ENCODE measurements at regions not wholly inside any gene's neighbourhood (a gene's known extent, or its start where the extent isn't known, plus 50 kb on each side); places are given as distances from the start of the nearest gene placed in this dataset.

GRCh38 chr6:100105919-100106529 lies 112.0 kb upstream of the MCHR2 start:
- no peak overlapping the region for H3K4me3 ChIP-seq (ENCODE audit: low read length)
- no peak for TF ChIP-seq ZNF274 (IDR thresholded peaks at IDR 0.05; ENCODE audit: low read depth, low read length)

- H3K4me3 ChIP-seq (ENCODE audit: low read length): no peak overlapping the region
- no peak for TF ChIP-seq ZNF274 (IDR thresholded peaks at IDR 0.05; ENCODE audit: low read depth, low read length)
Observed at GRCh38 chr6:100105138-100105537, 111.1 kb upstream of the MCHR2 start.

- H3K4me3 ChIP-seq (ENCODE audit: low read length): no peak overlapping the region
- no peak for TF ChIP-seq ZNF274 (IDR thresholded peaks at IDR 0.05; ENCODE audit: low read depth, low read length)
Observed at GRCh38 chr6:100103931-100104330, 109.9 kb upstream of the MCHR2 start.

GRCh38 chr6:100103194-100103593 lies 109.2 kb upstream of the MCHR2 start:
- TF ChIP-seq ZNF274 (IDR thresholded peaks at IDR 0.05; ENCODE audit: low read depth, low read length): no peak
- H3K4me3 ChIP-seq (ENCODE audit: low read length): no peak overlapping the region

GRCh38 chr6:100101644-100102043 lies 107.6 kb upstream of the MCHR2 start:
- no peak for TF ChIP-seq ZNF274 (IDR thresholded peaks at IDR 0.05; ENCODE audit: low read depth, low read length)
- H3K4me3 ChIP-seq (ENCODE audit: low read length): no peak overlapping the region

GRCh38 chr6:100100776-100101175 lies 106.8 kb upstream of the MCHR2 start:
- no peak for TF ChIP-seq ZNF274 (IDR thresholded peaks at IDR 0.05; ENCODE audit: low read depth, low read length)
- H3K4me3 ChIP-seq (ENCODE audit: low read length): no peak overlapping the region

GRCh38 chr6:100099189-100100074 lies 105.4 kb upstream of the MCHR2 start:
- H3K4me3 ChIP-seq (ENCODE audit: low read length): no peak overlapping the region
- TF ChIP-seq ZNF274 (IDR thresholded peaks at IDR 0.05; ENCODE audit: low read depth, low read length): no peak

GRCh38 chr6:100096936-100097335 lies 102.9 kb upstream of the MCHR2 start:
- H3K4me3 ChIP-seq (ENCODE audit: low read length): no peak overlapping the region

GRCh38 chr6:100096341-100096740 lies 102.3 kb upstream of the MCHR2 start:
- TF ChIP-seq ZNF274 (IDR thresholded peaks at IDR 0.05; ENCODE audit: low read depth, low read length): no peak
- no peak overlapping the region for H3K4me3 ChIP-seq (ENCODE audit: low read length)

More at GRCh38 chr6:100096936-100097335, 102.9 kb upstream of the MCHR2 start:
- TF ChIP-seq ZNF274 (IDR thresholded peaks at IDR 0.05; ENCODE audit: low read depth, low read length): no peak

GRCh38 chr6:100093405-100093804 lies 99.4 kb upstream of the MCHR2 start:
- H3K4me3 ChIP-seq (ENCODE audit: low read length): no peak overlapping the region
- no peak for TF ChIP-seq ZNF274 (IDR thresholded peaks at IDR 0.05; ENCODE audit: low read depth, low read length)

GRCh38 chr6:100088009-100088408 lies 94.0 kb upstream of the MCHR2 start:
- no peak overlapping the region for H3K4me3 ChIP-seq (ENCODE audit: low read length)

GRCh38 chr6:100084991-100085364 lies 91.0 kb upstream of the MCHR2 start:
- TF ChIP-seq ZNF274 (IDR thresholded peaks at IDR 0.05; ENCODE audit: low read depth, low read length): no peak

More at GRCh38 chr6:100088009-100088408, 94.0 kb upstream of the MCHR2 start:
- no peak for TF ChIP-seq ZNF274 (IDR thresholded peaks at IDR 0.05; ENCODE audit: low read depth, low read length)

GRCh38 chr6:100084316-100084990 lies 90.4 kb upstream of the MCHR2 start:
- no peak for TF ChIP-seq ZNF274 (IDR thresholded peaks at IDR 0.05; ENCODE audit: low read depth, low read length)
- no peak overlapping the region for H3K4me3 ChIP-seq (ENCODE audit: low read length)

More at GRCh38 chr6:100084991-100085364, 91.0 kb upstream of the MCHR2 start:
- no peak overlapping the region for H3K4me3 ChIP-seq (ENCODE audit: low read length)

- TF ChIP-seq ZNF274 (IDR thresholded peaks at IDR 0.05; ENCODE audit: low read depth, low read length): no peak
- no peak overlapping the region for H3K4me3 ChIP-seq (ENCODE audit: low read length)
Observed at GRCh38 chr6:100078509-100078908, 84.5 kb upstream of the MCHR2 start.

GRCh38 chr6:100065348-100065747 lies 71.3 kb upstream of the MCHR2 start:
- no peak overlapping the region for H3K4me3 ChIP-seq (ENCODE audit: low read length)
- TF ChIP-seq ZNF274 (IDR thresholded peaks at IDR 0.05; ENCODE audit: low read depth, low read length): no peak
